Keratinocyte (primary cell): ENCODE measurements at regions not wholly inside any gene's neighbourhood (a gene's known extent, or its start where the extent isn't known, plus 50 kb on each side); places are given as distances from the start of the nearest gene placed in this dataset.

ENCODE experiments used
- DNase-seq: peaks from one replicate; pipeline ENCODE4 v3.0.0-alpha.2; 2011; ENCODE audit warnings: low read depth, missing footprints, low spot score
- FAIRE-seq: peaks from 2 replicates; lab custom pipeline; 2011; peaks lifted over from hg19 to GRCh38; lab: Jason Lieb, UNC
- H2AFZ ChIP-seq: 2 replicates; pipeline ENCODE4 v1.6.0; 2012; ENCODE audit warnings: low read length, control low read depth, inconsistent platforms; ENCODE audit not compliant: control insufficient read depth
- H3K27ac ChIP-seq: 2 replicates; pipeline ENCODE4 v1.5.1; 2011; ENCODE audit warnings: low read length; ENCODE audit not compliant: control insufficient read depth, insufficient read depth
- H3K27me3 ChIP-seq: 3 replicates; pipeline ENCODE4 v1.6.0; 2011; ENCODE audit warnings: low read length; ENCODE audit not compliant: control insufficient read depth, insufficient read depth; ENCODE audit errors: extremely low read depth
- H3K36me3 ChIP-seq, 2 experiments: 2 replicates in 1 of 2; 3 replicates in 1 of 2; pipeline ENCODE4 v1.5.1; 2011; ENCODE audit warnings: low read length in 2 of 2, mild to moderate bottlenecking in 1 of 2; ENCODE audit not compliant: control insufficient read depth in 2 of 2, insufficient read depth in 2 of 2; ENCODE audit errors: extremely low read depth in 1 of 2
- H3K4me1 ChIP-seq: 3 replicates; pipeline ENCODE4 v1.5.1; 2011; ENCODE audit warnings: low read length; ENCODE audit not compliant: control insufficient read depth, insufficient read depth; ENCODE audit errors: extremely low read depth
- H3K4me2 ChIP-seq: 3 replicates; pipeline ENCODE4 v1.6.0; 2011; ENCODE audit warnings: low read depth, low read length; ENCODE audit not compliant: control insufficient read depth, insufficient read depth; ENCODE audit errors: extremely low read depth
- H3K4me3 ChIP-seq, 3 experiments: fragments of 200-600 bp in 1 of 3; sonication (generic) in 1 of 3; 2 replicates in 2 of 3; 3 replicates in 1 of 3; pipeline ENCODE4 v1.5.1; 2011 to 2016; ENCODE audit warnings: low read length in 3 of 3, mild to moderate bottlenecking in 3 of 3, control low read depth in 2 of 3, inconsistent platforms in 1 of 3, low read depth in 1 of 3, mixed read lengths in 1 of 3, mixed run types in 1 of 3, moderate library complexity in 1 of 3; ENCODE audit not compliant: control insufficient read depth in 2 of 3, insufficient read depth in 2 of 3; ENCODE audit errors: extremely low read depth in 1 of 3
- H3K79me2 ChIP-seq: 2 replicates; pipeline ENCODE4 v1.6.0; 2012; ENCODE audit warnings: low read length; ENCODE audit not compliant: control insufficient read depth, insufficient read depth
- H3K9ac ChIP-seq: 3 replicates; pipeline ENCODE4 v1.6.0; 2011; ENCODE audit warnings: low read length; ENCODE audit not compliant: control insufficient read depth, insufficient read depth; ENCODE audit errors: extremely low read depth
- H3K9me1 ChIP-seq: 3 replicates; pipeline ENCODE4 v1.6.0; 2011; ENCODE audit warnings: low read length; ENCODE audit not compliant: control insufficient read depth, insufficient read depth; ENCODE audit errors: extremely low read depth
- H3K9me3 ChIP-seq: 2 replicates; pipeline ENCODE4 v1.5.1; 2012; ENCODE audit warnings: low read depth, low read length; ENCODE audit not compliant: control insufficient read depth
- H4K20me1 ChIP-seq: 3 replicates; pipeline ENCODE4 v1.6.0; 2011; ENCODE audit warnings: low read length; ENCODE audit not compliant: control insufficient read depth, insufficient read depth; ENCODE audit errors: extremely low read depth
- EZH2 ChIP-seq: IDR thresholded peaks from one replicate; pipeline ENCODE4 v1.6.1; 2012; ENCODE audit warnings: inconsistent platforms, mild to moderate bottlenecking, low read length, moderate library complexity
- dilution Hi-C: fragments of 300-500 bp; cut with MboI; formaldehyde crosslinking; loops from one replicate; pipeline ENCODE4 v1.7.0; 2020; ENCODE audit warnings: low sequenced_read_pairs; ENCODE audit not compliant: extremely low pct_ligation_motif_present
- TF ChIP-seq, protein P1 (sequence below), 3 experiments: IDR thresholded peaks in 1 of 3; conservative IDR thresholded peaks in 1 of 3; optimal IDR thresholded peaks in 1 of 3; 2 replicates in 2 of 3; 3 replicates in 1 of 3; pipeline versions ENCODE3 to v1.5.1; 2011; ENCODE audit warnings: low read length in 3 of 3, mild to moderate bottlenecking in 3 of 3, moderate library complexity in 2 of 3, control low read depth in 1 of 3, inconsistent platforms in 1 of 3; ENCODE audit not compliant: insufficient read depth in 2 of 3; ENCODE audit errors: extremely low read depth in 1 of 3

DNA sequence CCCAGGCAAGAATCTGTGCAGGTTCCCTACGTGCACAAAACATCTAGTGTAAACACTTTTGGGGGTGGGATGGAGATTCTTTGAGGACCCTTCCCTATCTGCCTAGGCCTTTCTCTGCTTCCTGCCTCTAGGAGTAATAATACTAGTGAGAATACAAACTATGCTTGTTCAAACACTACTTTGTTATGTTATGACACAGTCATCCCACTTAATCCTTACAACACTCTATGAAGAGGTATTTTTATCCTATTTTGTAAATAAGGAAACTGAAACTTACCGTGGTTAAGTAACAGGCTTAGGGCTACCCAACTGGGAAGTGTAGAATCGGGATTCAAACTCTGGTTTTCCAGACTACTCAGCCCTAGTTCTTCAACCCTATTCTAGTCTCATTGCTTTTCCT, 96.5 kb downstream of the KCNA5 start:
- Histone ChIP-seq H3K36me3 (no peaks in the 10 kb centered on the region), H3K9ac (no peak overlapping the region), H3K4me1 (peaks cover 11% of the 10 kb centered on the region), H4K20me1 (no peaks in the 10 kb centered on the region), H3K79me2 (no peaks in the 10 kb centered on the region), H2AFZ (peak overlapping the region; percentile 17), H3K9me3 (no peaks in the 10 kb centered on the region), H3K27ac (no peak overlapping the region), H3K9me1 (no peaks in the 10 kb centered on the region), H3K27me3 (no peaks in the 10 kb centered on the region), H3K4me3 (no peak overlapping the region), H3K4me2 (no peak overlapping the region)
- dilution Hi-C loops, result no loop called here
- DNase-seq, result no peak
- TF ChIP-seq, protein P1, sequence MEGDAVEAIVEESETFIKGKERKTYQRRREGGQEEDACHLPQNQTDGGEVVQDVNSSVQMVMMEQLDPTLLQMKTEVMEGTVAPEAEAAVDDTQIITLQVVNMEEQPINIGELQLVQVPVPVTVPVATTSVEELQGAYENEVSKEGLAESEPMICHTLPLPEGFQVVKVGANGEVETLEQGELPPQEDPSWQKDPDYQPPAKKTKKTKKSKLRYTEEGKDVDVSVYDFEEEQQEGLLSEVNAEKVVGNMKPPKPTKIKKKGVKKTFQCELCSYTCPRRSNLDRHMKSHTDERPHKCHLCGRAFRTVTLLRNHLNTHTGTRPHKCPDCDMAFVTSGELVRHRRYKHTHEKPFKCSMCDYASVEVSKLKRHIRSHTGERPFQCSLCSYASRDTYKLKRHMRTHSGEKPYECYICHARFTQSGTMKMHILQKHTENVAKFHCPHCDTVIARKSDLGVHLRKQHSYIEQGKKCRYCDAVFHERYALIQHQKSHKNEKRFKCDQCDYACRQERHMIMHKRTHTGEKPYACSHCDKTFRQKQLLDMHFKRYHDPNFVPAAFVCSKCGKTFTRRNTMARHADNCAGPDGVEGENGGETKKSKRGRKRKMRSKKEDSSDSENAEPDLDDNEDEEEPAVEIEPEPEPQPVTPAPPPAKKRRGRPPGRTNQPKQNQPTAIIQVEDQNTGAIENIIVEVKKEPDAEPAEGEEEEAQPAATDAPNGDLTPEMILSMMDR (optimal IDR thresholded peaks at IDR 0.05 in 1 of 3, IDR thresholded peaks at IDR 0.05 in 1 of 3, conservative IDR thresholded peaks at IDR 0.05 in 1 of 3; ENCODE audit: extremely low read depth in 1 of 3, insufficient read depth in 2 of 3, low read length in 3 of 3), result no peak
- no peak for TF ChIP-seq EZH2
- FAIRE-seq, result no peak

GRCh38 chr12:5148880-5149279, 105.2 kb downstream of the KCNA5 start:
- peak overlapping the region; percentile 27 for H3K4me2 ChIP-seq
- H4K20me1 ChIP-seq, result no peaks in the 10 kb centered on the region
- H3K36me3 ChIP-seq, result no peaks in the 10 kb centered on the region
- no peaks in the 10 kb centered on the region for H3K9me1 ChIP-seq
- H3K9me3 ChIP-seq, result no peaks in the 10 kb centered on the region
- peaks cover 6% of the 10 kb centered on the region for H3K27me3 ChIP-seq
- no peak for TF ChIP-seq EZH2
- TF ChIP-seq, protein P1 (optimal IDR thresholded peaks at IDR 0.05 in 1 of 3, IDR thresholded peaks at IDR 0.05 in 1 of 3, conservative IDR thresholded peaks at IDR 0.05 in 1 of 3; ENCODE audit: extremely low read depth in 1 of 3, insufficient read depth in 2 of 3, low read length in 3 of 3), result no peak
- H3K4me1 ChIP-seq, result peaks cover 7% of the 10 kb centered on the region
- no peak for FAIRE-seq
- no peak overlapping the region for H3K9ac ChIP-seq
- no peak overlapping the region for H3K27ac ChIP-seq
- dilution Hi-C loops, result no loop called here
- H2AFZ ChIP-seq, result peak overlapping the region; percentile 3
- no peak overlapping the region for H3K4me3 ChIP-seq
- no peaks in the 10 kb centered on the region for H3K79me2 ChIP-seq
- DNase-seq, result no peak
